ENCODE measurements at regions not wholly inside any gene's neighbourhood (a gene's known extent, or its start where the extent isn't known, plus 50 kb on each side); places are given as distances from the start of the nearest gene placed in this dataset.
"Not testable (repeated sequence)": the region's sequence is repeated elsewhere in the genome, so short reads cannot be mapped to it uniquely, and the experiment has no call there.

DNA sequence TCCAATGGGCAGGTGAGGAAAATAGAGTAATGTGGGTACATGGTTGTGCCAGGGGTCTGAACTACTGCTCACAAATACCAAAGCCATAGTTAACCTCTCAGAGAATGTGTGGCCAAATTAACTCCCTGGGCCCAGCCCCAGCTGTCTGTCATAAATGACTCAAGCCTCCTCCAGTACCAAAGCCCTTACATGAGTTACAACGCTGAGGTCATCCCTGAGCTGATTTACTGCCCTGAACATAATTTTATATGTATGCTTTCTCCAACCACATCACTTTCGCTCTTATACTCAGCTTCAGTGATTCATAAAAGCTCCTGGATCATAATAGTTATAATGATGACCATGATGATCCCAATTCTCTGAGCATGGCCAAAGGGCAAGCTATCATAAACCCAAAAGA is 283.9 kb downstream of the NKX6-1 start:
- no peak overlapping the region for H3K18ac ChIP-seq (ENCODE audit: insufficient read length, low read depth, low read length)
- peaks cover 15 to 17% of the 10 kb centered on the region in 2 experiments for H3K4me1 Mint-ChIP-seq

DNA sequence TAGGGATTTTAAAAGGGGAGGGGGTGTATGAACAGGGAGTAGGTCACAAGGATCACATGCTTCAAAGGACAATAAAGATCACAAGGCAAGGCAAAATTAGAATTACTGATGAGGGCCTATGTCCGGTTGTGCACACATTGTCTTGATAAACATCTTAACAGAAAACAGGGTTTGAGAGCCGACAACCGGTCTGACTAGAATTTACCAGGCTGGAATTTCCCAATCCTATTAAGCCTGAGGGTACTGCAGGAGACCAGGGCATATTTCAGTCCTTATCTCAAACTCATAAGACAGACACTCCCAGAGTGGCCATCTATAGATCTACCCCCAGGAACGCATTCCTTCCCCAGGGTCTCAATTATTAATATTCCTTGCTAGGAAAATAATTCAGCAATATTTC is 292.9 kb downstream of the NKX6-1 start:
- not testable (repeated sequence) for H2AFZ ChIP-seq (ENCODE audit: low read length); H3K27ac Mint-ChIP-seq; H3K4me3 Mint-ChIP-seq; H2BK120ac ChIP-seq (ENCODE audit: low read depth, low read length, poor library complexity, severe bottlenecking); H4K5ac ChIP-seq (ENCODE audit: insufficient read length, low read depth, low read length); H2BK20ac ChIP-seq (ENCODE audit: low read depth, low read length, poor library complexity, severe bottlenecking); H3T11ph ChIP-seq (ENCODE audit: low read length); H4K8ac ChIP-seq (replicated peaks; ENCODE audit: insufficient read length, low read depth, low read length); H3K9ac ChIP-seq (ENCODE audit: extremely low read depth, insufficient read length, low read length); H3K18ac ChIP-seq (ENCODE audit: insufficient read length, low read depth, low read length); H3K27me3 Mint-ChIP-seq (ENCODE audit: low read depth); H3K9me3 ChIP-seq (ENCODE audit: control insufficient read depth, low read depth, low read length); H3K4ac ChIP-seq (ENCODE audit: low read depth, low read length); H3K14ac ChIP-seq (ENCODE audit: insufficient read depth, low read length); H4K91ac ChIP-seq (ENCODE audit: insufficient read length, low read depth, low read length); DNase-seq; H3K23me2 ChIP-seq (ENCODE audit: insufficient read length, low read depth, low read length, poor library complexity, severe bottlenecking); H3K79me2 ChIP-seq (ENCODE audit: insufficient read depth, low read length); H3K79me1 ChIP-seq (ENCODE audit: insufficient read depth, low read depth, low read length, poor library complexity, severe bottlenecking); H2BK15ac ChIP-seq (ENCODE audit: low read depth, low read length); H2BK12ac ChIP-seq (ENCODE audit: insufficient read length, low read depth, low read length); H4K20me1 ChIP-seq (ENCODE audit: control insufficient read depth, insufficient read depth, insufficient read length); H3K4me1 Mint-ChIP-seq; H2AK5ac ChIP-seq (ENCODE audit: insufficient read length, low read length); H3K4me1 ChIP-seq (ENCODE audit: insufficient read depth, low read length); H3K27me3 ChIP-seq (ENCODE audit: insufficient read depth, low read length); H3K23ac ChIP-seq (ENCODE audit: insufficient read length, low read depth, low read length); H3K27ac ChIP-seq (ENCODE audit: insufficient read length, low read depth, low read length); H2BK5ac ChIP-seq (ENCODE audit: insufficient read length, low read length); H3K56ac ChIP-seq (ENCODE audit: insufficient read length, low read depth, low read length); H3K4me2 ChIP-seq (ENCODE audit: insufficient read depth, insufficient read length, low read length)
- peaks cover 9 to 43% (median 20%) of the 10 kb centered on the region in 3 experiments for H3K36me3 Mint-ChIP-seq (ENCODE audit: insufficient read depth in 1 of 3, low read depth in 3 of 3)
- no CpG with 5 or more reads among the region's 4 CpGs for WGBS (ENCODE audit: extremely low coverage, insufficient read length, low lambda C conversion rate)
- H3K9me3 Mint-ChIP-seq = peaks cover 56 to 61% of the 10 kb centered on the region in 2 experiments

More for the DNA sequence above, 283.9 kb downstream of the NKX6-1 start:
- H3K27ac Mint-ChIP-seq = no peak overlapping the region
- Histone ChIP-seq H3K14ac (ENCODE audit: insufficient read depth, low read length) (no peak overlapping the region), H2AFZ (ENCODE audit: low read length) (no peak overlapping the region), H3K4me1 (ENCODE audit: insufficient read depth, low read length) (peaks cover 4% of the 10 kb centered on the region; the same call in 1 of the 2 replicates), H3K4me2 (ENCODE audit: insufficient read depth, insufficient read length, low read length) (no peak overlapping the region), H3K27me3 (ENCODE audit: insufficient read depth, low read length) (no peaks in the 10 kb centered on the region), H2BK12ac (ENCODE audit: insufficient read length, low read depth, low read length) (no peak overlapping the region), H3K9ac (ENCODE audit: extremely low read depth, insufficient read length, low read length) (no peak overlapping the region), H3K4ac (ENCODE audit: low read depth, low read length) (no peak overlapping the region), H2AK5ac (ENCODE audit: insufficient read length, low read length) (no peak overlapping the region), H3T11ph (ENCODE audit: low read length) (no peak overlapping the region), H2BK5ac (ENCODE audit: insufficient read length, low read length) (no peak overlapping the region), H4K91ac (ENCODE audit: insufficient read length, low read depth, low read length) (no peak overlapping the region), H4K8ac (replicated peaks; ENCODE audit: insufficient read length, low read depth, low read length) (no peak overlapping the region), H3K23me2 (ENCODE audit: insufficient read length, low read depth, low read length, poor library complexity, severe bottlenecking) (no peaks in the 10 kb centered on the region), H3K27ac (ENCODE audit: insufficient read length, low read depth, low read length) (no peak overlapping the region), H2BK120ac (ENCODE audit: low read depth, low read length, poor library complexity, severe bottlenecking) (no peak overlapping the region), H3K56ac (ENCODE audit: insufficient read length, low read depth, low read length) (no peak overlapping the region), H4K20me1 (ENCODE audit: control insufficient read depth, insufficient read depth, insufficient read length) (no peaks in the 10 kb centered on the region), H2BK20ac (ENCODE audit: low read depth, low read length, poor library complexity, severe bottlenecking) (no peak overlapping the region), H3K9me3 (ENCODE audit: control insufficient read depth, low read depth, low read length) (no peaks in the 10 kb centered on the region), H3K23ac (ENCODE audit: insufficient read length, low read depth, low read length) (no peak overlapping the region), H3K79me2 (ENCODE audit: insufficient read depth, low read length) (no peaks in the 10 kb centered on the region), H3K79me1 (ENCODE audit: insufficient read depth, low read depth, low read length, poor library complexity, severe bottlenecking) (no peaks in the 10 kb centered on the region), H2BK15ac (ENCODE audit: low read depth, low read length) (no peak overlapping the region), H4K5ac (ENCODE audit: insufficient read length, low read depth, low read length) (no peak overlapping the region)
- peaks cover 5 to 6% of the 10 kb centered on the region in 2 experiments; a peak in 4 of 5 replicates for H3K9me3 Mint-ChIP-seq
- no peak overlapping the region for H3K4me3 Mint-ChIP-seq
- no CpG with 5 or more reads among the region's 2 CpGs for WGBS (ENCODE audit: extremely low coverage, insufficient read length, low lambda C conversion rate)
- peaks cover 4% of the 10 kb centered on the region for H3K27me3 Mint-ChIP-seq (ENCODE audit: low read depth)
- TF ChIP-seq, protein P1, sequence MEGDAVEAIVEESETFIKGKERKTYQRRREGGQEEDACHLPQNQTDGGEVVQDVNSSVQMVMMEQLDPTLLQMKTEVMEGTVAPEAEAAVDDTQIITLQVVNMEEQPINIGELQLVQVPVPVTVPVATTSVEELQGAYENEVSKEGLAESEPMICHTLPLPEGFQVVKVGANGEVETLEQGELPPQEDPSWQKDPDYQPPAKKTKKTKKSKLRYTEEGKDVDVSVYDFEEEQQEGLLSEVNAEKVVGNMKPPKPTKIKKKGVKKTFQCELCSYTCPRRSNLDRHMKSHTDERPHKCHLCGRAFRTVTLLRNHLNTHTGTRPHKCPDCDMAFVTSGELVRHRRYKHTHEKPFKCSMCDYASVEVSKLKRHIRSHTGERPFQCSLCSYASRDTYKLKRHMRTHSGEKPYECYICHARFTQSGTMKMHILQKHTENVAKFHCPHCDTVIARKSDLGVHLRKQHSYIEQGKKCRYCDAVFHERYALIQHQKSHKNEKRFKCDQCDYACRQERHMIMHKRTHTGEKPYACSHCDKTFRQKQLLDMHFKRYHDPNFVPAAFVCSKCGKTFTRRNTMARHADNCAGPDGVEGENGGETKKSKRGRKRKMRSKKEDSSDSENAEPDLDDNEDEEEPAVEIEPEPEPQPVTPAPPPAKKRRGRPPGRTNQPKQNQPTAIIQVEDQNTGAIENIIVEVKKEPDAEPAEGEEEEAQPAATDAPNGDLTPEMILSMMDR (conservative IDR thresholded peaks at IDR 0.05) = no peak
- DNase-seq = no peak
- H3K36me3 Mint-ChIP-seq (ENCODE audit: insufficient read depth in 1 of 3, low read depth in 3 of 3) = no peaks in the 10 kb centered on the region; a peak in 2 of 7 replicates
